ENCODE measurements at regions not wholly inside any gene's neighbourhood (a gene's known extent, or its start where the extent isn't known, plus 50 kb on each side); places are given as distances from the start of the nearest gene placed in this dataset.

GRCh38 chr2:198991431-198991830 is 466.3 kb downstream of the SATB2 start:
- no peak for TF ChIP-seq CTCF (conservative IDR thresholded peaks at IDR 0.05; ENCODE audit: low read depth)
- POLR2A ChIA-PET (ENCODE audit: low non-redundant PET): no interaction called here
- no peak overlapping the region for H3K27ac ChIP-seq
- DNase-seq (ENCODE audit: low spot score): no peak
- CTCF ChIA-PET: no interaction called here

- no peak overlapping the region for H3K27ac ChIP-seq
- TF ChIP-seq CTCF (conservative IDR thresholded peaks at IDR 0.05; ENCODE audit: low read depth): no peak
- POLR2A ChIA-PET (ENCODE audit: low non-redundant PET): no interaction called here
- CTCF ChIA-PET: no interaction called here
- no peak for DNase-seq (ENCODE audit: low spot score)
Observed at GRCh38 chr2:198975779-198976178, 482.0 kb downstream of the SATB2 start.

- CTCF ChIA-PET: interaction anchor here (1.3 kb wide), 1 partner anchor 87 kb away, joined by 3 read pairs; no protein-coding TSS in a partner anchor
- H3K27ac ChIP-seq: no peak overlapping the region
- TF ChIP-seq CTCF (conservative IDR thresholded peaks at IDR 0.05; ENCODE audit: low read depth): no peak
- POLR2A ChIA-PET (ENCODE audit: low non-redundant PET): no interaction called here
- no peak for DNase-seq (ENCODE audit: low spot score)
Observed at GRCh38 chr2:198973785-198974184, 484.0 kb downstream of the SATB2 start.

- POLR2A ChIA-PET (ENCODE audit: low non-redundant PET): no interaction called here
- no peak overlapping the region for H3K27ac ChIP-seq
- CTCF ChIA-PET: interaction anchor here (1.3 kb wide), 1 partner anchor 86 kb away, joined by 3 read pairs; no protein-coding TSS in a partner anchor
- no peak for DNase-seq (ENCODE audit: low spot score)
- TF ChIP-seq CTCF (conservative IDR thresholded peaks at IDR 0.05; ENCODE audit: low read depth): no peak
Observed at GRCh38 chr2:198973181-198973580, 484.6 kb downstream of the SATB2 start.

- H3K27ac ChIP-seq: no peak overlapping the region
- DNase-seq (ENCODE audit: low spot score): no peak
- no peak for TF ChIP-seq CTCF (conservative IDR thresholded peaks at IDR 0.05; ENCODE audit: low read depth)
- POLR2A ChIA-PET (ENCODE audit: low non-redundant PET): no interaction called here
- CTCF ChIA-PET: no interaction called here
Observed at GRCh38 chr2:198968545-198968944, 489.2 kb downstream of the SATB2 start.

GRCh38 chr2:198966269-198966668 is 491.5 kb downstream of the SATB2 start:
- H3K27ac ChIP-seq: no peak overlapping the region
- no peak for DNase-seq (ENCODE audit: low spot score)
- POLR2A ChIA-PET (ENCODE audit: low non-redundant PET): no interaction called here
- CTCF ChIA-PET: no interaction called here
- no peak for TF ChIP-seq CTCF (conservative IDR thresholded peaks at IDR 0.05; ENCODE audit: low read depth)

GRCh38 chr2:198961547-198961946 is 496.2 kb downstream of the SATB2 start:
- DNase-seq (ENCODE audit: low spot score): no peak

More at GRCh38 chr2:198961547-198961946, 496.2 kb downstream of the SATB2 start:
- H3K27ac ChIP-seq: no peak overlapping the region
- ChIA-PET POLR2A (ENCODE audit: low non-redundant PET) (no interaction called here), CTCF (interaction anchor here (1.2 kb wide), 1 partner anchor 14 kb away, joined by 3 read pairs; no protein-coding TSS in a partner anchor)
- no peak for TF ChIP-seq CTCF (conservative IDR thresholded peaks at IDR 0.05; ENCODE audit: low read depth)

Measured in RWPE1 (cell line).